Body of pancreas (tissue), 4 donors: ENCODE measurements at regions not wholly inside any gene's neighbourhood (a gene's known extent, or its start where the extent isn't known, plus 50 kb on each side); places are given as distances from the start of the nearest gene placed in this dataset.

Source experiments
- ATAC-seq: fragments of 150-250 bp; one replicate; pipeline ENCODE4 v1.9.1; 2016
- DNase-seq, 4 donors: peaks; one replicate each; pipeline ENCODE4 v3.0.0-alpha.2; 2019
- H3K27ac ChIP-seq, 4 donors: fragments of 200-600 bp; sonication (generic); 1 replicate in 3 of 4; 2 replicates in 1 of 4; pipeline versions ENCODE4 v1.5.1 to v1.6.1; 2016 to 2019; ENCODE audit warnings: mild to moderate bottlenecking in 1 of 4, mixed read lengths in 1 of 4, moderate library complexity in 1 of 4
- H3K27me3 ChIP-seq, 2 donors: fragments of 200-600 bp; sonication (generic); one replicate each; pipeline ENCODE4 v1.6.0; 2016; ENCODE audit warnings: mild to moderate bottlenecking in 1 of 2
- H3K36me3 ChIP-seq, 2 donors: fragments of 200-600 bp; sonication (generic); replicated peaks in 1 of 2; 2 replicates each; pipeline ENCODE4 v1.5.1; 2016; ENCODE audit warnings: low read depth in 2 of 2; ENCODE audit not compliant: insufficient read depth in 1 of 2
- H3K4me1 ChIP-seq: fragments of 200-600 bp; sonication (generic); one replicate; pipeline ENCODE4 v1.6.0; 2016
- H3K4me3 ChIP-seq, 2 donors: fragments of 200-600 bp; sonication (generic); 1 replicate in 1 of 2; 2 replicates in 1 of 2; pipeline ENCODE4 v1.5.1; 2016 to 2019
- H3K9me3 ChIP-seq, 3 donors: fragments of 200-600 bp; sonication (generic); 1 replicate in 2 of 3; 2 replicates in 1 of 3; pipeline ENCODE4 v1.5.1; 2016
- CTCF ChIP-seq, 7 experiments: fragments of 450-650 bp in 4 of 7; fragments of 200-600 bp in 3 of 7; sonication (generic) in 3 of 7; IDR thresholded peaks; one replicate each; pipeline ENCODE4 v1.5.1; 2016 to 2019; ENCODE audit warnings: antibody characterized with exemption in 7 of 7
- POLR2A ChIP-seq, 3 donors: fragments of 450-650 bp; IDR thresholded peaks; one replicate each; pipeline ENCODE4 v1.6.1; 2016; ENCODE audit warnings: antibody characterized with exemption in 3 of 3, mild to moderate bottlenecking in 2 of 3
- WGBS, 2 donors: methylation state at CpG; one replicate each; pipeline ENCODE4 v1.1.5; 2017; 5-methylcytosine and 5-hydroxymethylcytosine counted together
- intact Hi-C: fragments of 100-400 bp; cut with DNase I; formaldehyde crosslinking; loops from one replicate; pipeline ENCODE4 v1.15.1; 2023

GRCh38 chr6:9581155-9581554 is 833.7 kb downstream of the TFAP2A start:
- Histone ChIP-seq H3K4me1 (no peaks in the 10 kb centered on the region), H3K36me3 (no peaks in the 10 kb centered on the region), H3K27ac (no peak overlapping the region), H3K9me3 (no peaks in the 10 kb centered on the region), H3K4me3 (no peak overlapping the region), H3K27me3 (no peaks in the 10 kb centered on the region)
- TF ChIP-seq POLR2A (IDR thresholded peaks at IDR 0.05) (no peak), CTCF (IDR thresholded peaks at IDR 0.05) (no peak)
- DNase-seq (no peak), ATAC-seq (no peak)
- intact Hi-C loops = no loop called here

GRCh38 chr6:9576521-9576920 is 838.4 kb downstream of the TFAP2A start:
- no peaks in the 10 kb centered on the region for H3K9me3 ChIP-seq
- TF ChIP-seq POLR2A (IDR thresholded peaks at IDR 0.05) = no peak
- no peak for TF ChIP-seq CTCF (IDR thresholded peaks at IDR 0.05)
- no peaks in the 10 kb centered on the region for H3K4me1 ChIP-seq
- no peak overlapping the region for H3K27ac ChIP-seq
- H3K36me3 ChIP-seq = no peaks in the 10 kb centered on the region
- H3K27me3 ChIP-seq = no peaks in the 10 kb centered on the region
- no peak for ATAC-seq
- 71 to 74% methylated on average over 4 of the region's 4 CpGs for WGBS, 2 donors
- H3K4me3 ChIP-seq = no peak overlapping the region
- no peak for DNase-seq
- intact Hi-C loops = no loop called here

GRCh38 chr6:9566096-9566495 is 848.8 kb downstream of the TFAP2A start:
- Histone ChIP-seq H3K36me3 (no peaks in the 10 kb centered on the region), H3K4me3 (no peak overlapping the region), H3K27me3 (no peaks in the 10 kb centered on the region), H3K4me1 (no peaks in the 10 kb centered on the region), H3K9me3 (no peaks in the 10 kb centered on the region), H3K27ac (no peak overlapping the region)
- ATAC-seq = no peak
- no peak for DNase-seq
- TF ChIP-seq CTCF (IDR thresholded peaks at IDR 0.05) (no peak), POLR2A (IDR thresholded peaks at IDR 0.05) (no peak)
- intact Hi-C loops = no loop called here

GRCh38 chr6:9564021-9564420 is 850.9 kb downstream of the TFAP2A start:
- no peaks in the 10 kb centered on the region for H3K4me1 ChIP-seq
- no peak overlapping the region for H3K4me3 ChIP-seq
- H3K27me3 ChIP-seq = no peaks in the 10 kb centered on the region
- intact Hi-C loops = no loop called here
- TF ChIP-seq CTCF (IDR thresholded peaks at IDR 0.05) = no peak
- no peak for TF ChIP-seq POLR2A (IDR thresholded peaks at IDR 0.05)
- no peaks in the 10 kb centered on the region for H3K9me3 ChIP-seq
- no peaks in the 10 kb centered on the region for H3K36me3 ChIP-seq
- H3K27ac ChIP-seq = no peak overlapping the region
- no peak for ATAC-seq
- DNase-seq = no peak
- WGBS, 2 donors = 72% methylated on average over 3 of the region's 3 CpGs

GRCh38 chr6:9563568-9563967 is 851.3 kb downstream of the TFAP2A start:
- Histone ChIP-seq H3K4me1 (no peaks in the 10 kb centered on the region), H3K4me3 (no peak overlapping the region), H3K27ac (no peak overlapping the region), H3K36me3 (no peaks in the 10 kb centered on the region), H3K27me3 (no peaks in the 10 kb centered on the region), H3K9me3 (no peaks in the 10 kb centered on the region)
- intact Hi-C loops = no loop called here
- TF ChIP-seq POLR2A (IDR thresholded peaks at IDR 0.05) (no peak), CTCF (IDR thresholded peaks at IDR 0.05) (no peak)
- ATAC-seq (no peak), DNase-seq (no peak)
- WGBS, 2 donors = 86 to 88% methylated on average over 1 of the region's 1 CpG
